CD14-positive monocyte (primary cell): ENCODE measurements at regions not wholly inside any gene's neighbourhood (a gene's known extent, or its start where the extent isn't known, plus 50 kb on each side); places are given as distances from the start of the nearest gene placed in this dataset.

Experiments used
- DNase-seq, 3 donors: peaks; one replicate each; pipeline ENCODE4 v3.0.0-alpha.2; 2011 to 2022
- H2AFZ ChIP-seq: 2 replicates; pipeline ENCODE4 v1.6.0; 2012; ENCODE audit warnings: mild to moderate bottlenecking, low read depth, low read length, inconsistent platforms; ENCODE audit not compliant: insufficient read depth, poor library complexity, severe bottlenecking
- H3K27ac ChIP-seq, 2 donors: 1 replicate in 1 of 2; 2 replicates in 1 of 2; pipeline ENCODE4 v1.5.1; 2012 to 2013; ENCODE audit warnings: low read length in 2 of 2, control low read depth in 1 of 2, inconsistent platforms in 1 of 2, low read depth in 1 of 2, mild to moderate bottlenecking in 1 of 2
- H3K27me3 ChIP-seq, 2 donors: one replicate each; pipeline versions ENCODE4 v1.6.0 to v1.6.1; 2011 to 2013; ENCODE audit warnings: low read length in 2 of 2; ENCODE audit not compliant: control insufficient read depth in 2 of 2, insufficient read depth in 2 of 2
- H3K36me3 ChIP-seq, 2 donors: replicated peaks in 1 of 2; 1 replicate in 1 of 2; 2 replicates in 1 of 2; pipeline versions ENCODE4 v1.5.1 to v1.6.1; 2012 to 2013; ENCODE audit warnings: low read length in 2 of 2, control low read depth in 1 of 2, inconsistent platforms in 1 of 2, mild to moderate bottlenecking in 1 of 2; ENCODE audit not compliant: insufficient read depth in 2 of 2, control insufficient read depth in 1 of 2
- H3K4me1 ChIP-seq, 2 donors: 1 replicate in 1 of 2; 2 replicates in 1 of 2; pipeline versions ENCODE4 v1.5.1 to v1.6.1; 2012 to 2013; ENCODE audit warnings: low read length in 2 of 2, control low read depth in 1 of 2, inconsistent platforms in 1 of 2, mild to moderate bottlenecking in 1 of 2, moderate library complexity in 1 of 2; ENCODE audit not compliant: insufficient read depth in 2 of 2, control insufficient read depth in 1 of 2
- H3K4me2 ChIP-seq: replicated peaks from 2 replicates; pipeline ENCODE3; 2012; ENCODE audit warnings: low read length, moderate library complexity, mild to moderate bottlenecking; ENCODE audit not compliant: poor library complexity, severe bottlenecking; ENCODE audit errors: extremely low read depth
- H3K4me3 ChIP-seq, 3 experiments: fragments of 200-600 bp in 1 of 3; sonication (generic) in 1 of 3; replicated peaks in 1 of 3; 1 replicate in 2 of 3; 2 replicates in 1 of 3; pipeline ENCODE4 v1.5.1; 2011 to 2013; ENCODE audit warnings: low read length in 3 of 3, mild to moderate bottlenecking in 3 of 3, control low read depth in 2 of 3, low read depth in 2 of 3, inconsistent platforms in 1 of 3, moderate library complexity in 1 of 3
- H3K79me2 ChIP-seq: 2 replicates; pipeline ENCODE4 v1.6.0; 2012; ENCODE audit warnings: mild to moderate bottlenecking, control low read depth, inconsistent platforms, low read length, moderate library complexity; ENCODE audit not compliant: insufficient read depth
- H3K9ac ChIP-seq: 2 replicates; pipeline ENCODE4 v1.6.0; 2017; ENCODE audit warnings: low read length, mild to moderate bottlenecking; ENCODE audit not compliant: insufficient read depth, poor library complexity, severe bottlenecking
- H3K9me3 ChIP-seq, 2 donors: replicated peaks in 1 of 2; 1 replicate in 1 of 2; 2 replicates in 1 of 2; pipeline versions ENCODE4 v1.5.1 to v1.6.1; 2012 to 2013; ENCODE audit warnings: low read length in 2 of 2, control low read depth in 1 of 2; ENCODE audit not compliant: control insufficient read depth in 1 of 2, insufficient read depth in 1 of 2
- H4K20me1 ChIP-seq: 2 replicates; pipeline ENCODE4 v1.6.0; 2012; ENCODE audit warnings: mild to moderate bottlenecking, low read length, control low read depth, moderate library complexity; ENCODE audit not compliant: insufficient read depth
- H3K27ac Mint-ChIP-seq, 7 donors: one replicate each; pipeline ENCODE4 v1.8.0; 2020; ENCODE audit warnings: mild to moderate bottlenecking in 7 of 7, mixed read lengths in 7 of 7, moderate library complexity in 6 of 7, inconsistent platforms in 2 of 7
- H3K27me3 Mint-ChIP-seq, 3 donors: one replicate each; pipeline ENCODE4 v1.8.0; 2021 to 2022; ENCODE audit warnings: low read depth in 3 of 3, mild to moderate bottlenecking in 3 of 3, mixed read lengths in 3 of 3, moderate library complexity in 3 of 3, inconsistent platforms in 1 of 3
- H3K36me3 Mint-ChIP-seq, 2 donors: one replicate each; pipeline ENCODE4 v1.8.0; 2020; ENCODE audit warnings: mixed read lengths in 2 of 2, inconsistent platforms in 1 of 2, mild to moderate bottlenecking in 1 of 2
- H3K4me1 Mint-ChIP-seq: one replicate; pipeline ENCODE4 v1.8.0; 2020; ENCODE audit warnings: mild to moderate bottlenecking, mixed read lengths
- H3K4me3 Mint-ChIP-seq, 2 donors: one replicate each; pipeline ENCODE4 v1.8.0; 2020; ENCODE audit warnings: mild to moderate bottlenecking in 2 of 2, mixed read lengths in 2 of 2, moderate library complexity in 1 of 2
- H3K9me3 Mint-ChIP-seq, 7 donors: one replicate each; pipeline ENCODE4 v1.8.0; 2020 to 2022; ENCODE audit warnings: mixed read lengths in 7 of 7, mild to moderate bottlenecking in 6 of 7, moderate library complexity in 6 of 7, inconsistent platforms in 2 of 7
- CTCF ChIP-seq: fragments of 200-600 bp; IDR thresholded peaks from one replicate; pipeline ENCODE4 v1.8.0; 2022; ENCODE audit warnings: antibody characterized with exemption, mild to moderate bottlenecking
- WGBS: methylation state at CpG from one replicate; pipeline ENCODE4 v1.1.5; 2013; ENCODE audit warnings: missing lambda C conversion rate; ENCODE audit not compliant: insufficient coverage; 5-methylcytosine and 5-hydroxymethylcytosine counted together
- intact Hi-C, 2 donors: fragments of 100-400 bp; cut with micrococcal nuclease; formaldehyde crosslinking; loops; one replicate each; pipeline versions ENCODE4 v1.15.0 to v1.15.1; 2023

- Mint-ChIP-seq H3K4me3 (no peak overlapping the region), H3K36me3 (no peaks in the 10 kb centered on the region), H3K9me3 (peaks cover 13 to 22% (median 19%) of the 10 kb centered on the region in 7 donors), H3K4me1 (no peaks in the 10 kb centered on the region), H3K27me3 (peaks cover 0 to 1% (median 0%) of the 10 kb centered on the region in 3 donors), H3K27ac (no peak overlapping the region)
- Histone ChIP-seq H3K27me3 (no peaks in the 10 kb centered on the region), H3K9ac (no peak overlapping the region), H3K4me2 (no peak overlapping the region), H3K79me2 (no peaks in the 10 kb centered on the region), H3K4me3 (no peak overlapping the region), H2AFZ (no peak overlapping the region), H4K20me1 (no peaks in the 10 kb centered on the region), H3K27ac (no peak overlapping the region), H3K4me1 (no peaks in the 10 kb centered on the region), H3K36me3 (no peaks in the 10 kb centered on the region), H3K9me3 (peaks cover 11 to 16% of the 10 kb centered on the region in 2 donors)
- DNase-seq = no peak
- intact Hi-C loops = no loop called here
- WGBS = 95% methylated on average over 3 of the region's 5 CpGs
- TF ChIP-seq CTCF = no peak
Measured at GRCh38 chr17:71304498-71305158, 816.2 kb upstream of the SOX9 start.

DNA sequence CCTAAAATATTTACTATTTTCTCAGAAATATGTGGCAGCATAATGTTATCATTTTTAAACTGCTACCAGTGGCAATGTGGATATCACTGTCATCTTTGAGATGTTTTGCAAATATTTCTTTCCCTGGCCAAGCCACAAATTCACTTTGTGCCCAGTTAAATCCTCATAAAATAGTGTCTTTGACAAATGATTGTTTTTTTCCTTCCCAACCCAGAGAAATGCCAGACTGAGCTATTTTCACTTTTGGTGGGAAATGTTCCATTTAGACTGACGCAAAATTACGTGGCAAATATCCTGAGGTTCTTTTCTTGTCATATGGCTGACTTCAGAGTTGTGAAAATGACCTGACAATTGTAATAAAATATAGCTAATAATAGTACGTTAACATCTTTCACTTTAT is 807.0 kb upstream of the SOX9 start:
- intact Hi-C loops = no loop called here
- no peak overlapping the region for H3K4me3 Mint-ChIP-seq
- H3K4me1 ChIP-seq = no peaks in the 10 kb centered on the region
- H3K9me3 ChIP-seq = peaks cover 0 to 3% of the 10 kb centered on the region in 2 donors
- peaks cover 2 to 7% (median 5%) of the 10 kb centered on the region in 7 donors for H3K9me3 Mint-ChIP-seq
- H4K20me1 ChIP-seq = no peaks in the 10 kb centered on the region
- H3K9ac ChIP-seq = no peak overlapping the region
- no peak for DNase-seq
- H3K27me3 ChIP-seq = no peaks in the 10 kb centered on the region
- no peaks in the 10 kb centered on the region for H3K79me2 ChIP-seq
- no peak overlapping the region for H3K27ac ChIP-seq
- no peaks in the 10 kb centered on the region for H3K36me3 Mint-ChIP-seq
- no peak overlapping the region for H3K4me2 ChIP-seq
- H3K4me3 ChIP-seq = no peak overlapping the region
- WGBS = no CpG with 5 or more reads among the region's 3 CpGs
- H3K4me1 Mint-ChIP-seq = no peaks in the 10 kb centered on the region
- no peaks in the 10 kb centered on the region for H3K36me3 ChIP-seq
- H2AFZ ChIP-seq = no peak overlapping the region
- no peak for TF ChIP-seq CTCF
- H3K27ac Mint-ChIP-seq = no peak overlapping the region
- H3K27me3 Mint-ChIP-seq = peaks cover 0 to 2% (median 0%) of the 10 kb centered on the region in 3 donors
